ENCODE measurements at regions not wholly inside any gene's neighbourhood (a gene's known extent, or its start where the extent isn't known, plus 50 kb on each side); places are given as distances from the start of the nearest gene placed in this dataset.

- DNase-seq (ENCODE audit: low spot score) (no peak), ATAC-seq (ENCODE audit: low FRiP score) (no peak)
- TF ChIP-seq, protein P1, sequence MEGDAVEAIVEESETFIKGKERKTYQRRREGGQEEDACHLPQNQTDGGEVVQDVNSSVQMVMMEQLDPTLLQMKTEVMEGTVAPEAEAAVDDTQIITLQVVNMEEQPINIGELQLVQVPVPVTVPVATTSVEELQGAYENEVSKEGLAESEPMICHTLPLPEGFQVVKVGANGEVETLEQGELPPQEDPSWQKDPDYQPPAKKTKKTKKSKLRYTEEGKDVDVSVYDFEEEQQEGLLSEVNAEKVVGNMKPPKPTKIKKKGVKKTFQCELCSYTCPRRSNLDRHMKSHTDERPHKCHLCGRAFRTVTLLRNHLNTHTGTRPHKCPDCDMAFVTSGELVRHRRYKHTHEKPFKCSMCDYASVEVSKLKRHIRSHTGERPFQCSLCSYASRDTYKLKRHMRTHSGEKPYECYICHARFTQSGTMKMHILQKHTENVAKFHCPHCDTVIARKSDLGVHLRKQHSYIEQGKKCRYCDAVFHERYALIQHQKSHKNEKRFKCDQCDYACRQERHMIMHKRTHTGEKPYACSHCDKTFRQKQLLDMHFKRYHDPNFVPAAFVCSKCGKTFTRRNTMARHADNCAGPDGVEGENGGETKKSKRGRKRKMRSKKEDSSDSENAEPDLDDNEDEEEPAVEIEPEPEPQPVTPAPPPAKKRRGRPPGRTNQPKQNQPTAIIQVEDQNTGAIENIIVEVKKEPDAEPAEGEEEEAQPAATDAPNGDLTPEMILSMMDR (IDR thresholded peaks at IDR 0.05) = no peak
Observed at GRCh38 chr6:14983599-14984518, 262.0 kb upstream of the JARID2 start.

DNA sequence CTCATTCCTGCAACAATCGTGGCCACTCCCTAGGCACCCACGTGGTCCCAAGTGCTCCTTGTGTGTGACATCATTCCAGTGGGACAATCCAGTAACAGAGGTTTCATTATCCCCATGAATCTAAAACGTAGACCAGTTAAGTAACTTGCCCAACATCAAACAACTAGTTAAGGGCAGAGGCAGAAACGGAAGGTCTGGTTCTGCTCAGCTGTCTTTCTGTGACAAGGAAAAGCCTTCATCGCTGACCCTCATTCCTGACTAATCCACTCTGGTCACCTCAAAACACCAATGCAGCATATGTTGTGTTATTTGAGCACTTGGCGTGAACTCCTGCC lies 261.4 kb upstream of the JARID2 start:
- ATAC-seq (ENCODE audit: low FRiP score) (no peak), DNase-seq (ENCODE audit: low spot score) (no peak)
- TF ChIP-seq, protein P1 (IDR thresholded peaks at IDR 0.05) = no peak

DNA sequence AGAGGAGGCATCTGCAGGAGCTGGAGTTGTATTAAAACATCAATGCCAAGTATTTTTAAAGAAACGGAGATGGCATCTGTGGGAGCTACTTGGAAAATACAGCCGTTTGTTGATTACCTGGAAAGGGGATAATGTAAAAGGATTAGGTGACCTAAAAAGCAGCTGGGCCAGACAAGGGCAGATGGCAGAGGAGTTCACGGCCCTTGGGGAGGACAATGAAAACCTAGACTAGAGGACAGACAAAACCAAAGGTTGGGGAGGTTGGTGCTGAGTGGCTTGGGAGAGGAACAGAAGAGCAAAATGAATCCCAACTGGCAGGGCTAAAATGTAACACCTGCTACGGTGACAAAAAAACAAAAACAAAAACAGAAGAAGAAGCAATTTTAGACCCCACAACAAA lies 260.5 kb upstream of the JARID2 start:
- ATAC-seq (ENCODE audit: low FRiP score) (no peak), DNase-seq (ENCODE audit: low spot score) (no peak)
- TF ChIP-seq, protein P1 (IDR thresholded peaks at IDR 0.05) = no peak

DNA sequence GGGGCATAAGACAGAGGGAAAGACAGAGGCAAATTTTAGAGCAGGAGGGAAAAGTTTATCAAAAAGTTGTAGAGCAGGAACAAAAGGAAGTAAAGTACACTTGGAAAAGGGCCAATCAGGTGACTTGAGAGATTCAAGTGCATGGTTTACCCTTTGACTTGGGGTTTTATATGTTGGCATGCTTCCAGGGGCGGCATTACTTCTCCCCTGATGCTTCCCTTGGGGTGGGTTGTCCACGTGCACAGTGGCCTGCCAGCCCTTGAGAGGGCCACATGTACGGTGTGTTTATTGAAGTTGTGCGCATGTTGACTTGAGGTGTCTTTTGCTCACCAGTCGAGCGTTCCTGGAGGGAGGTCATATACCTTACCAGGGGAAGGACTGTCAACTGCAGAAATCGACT lies 259.5 kb upstream of the JARID2 start:
- TF ChIP-seq, protein P1 (IDR thresholded peaks at IDR 0.05) = no peak
- ATAC-seq (ENCODE audit: low FRiP score) (no peak), DNase-seq (ENCODE audit: low spot score) (no peak)

GRCh38 chr6:14987490-14987889 lies 258.4 kb upstream of the JARID2 start:
- DNase-seq (ENCODE audit: low spot score) (no peak), ATAC-seq (ENCODE audit: low FRiP score) (no peak)
- TF ChIP-seq, protein P1 (IDR thresholded peaks at IDR 0.05) = no peak

- ATAC-seq (ENCODE audit: low FRiP score) = no peak
- no peak for DNase-seq (ENCODE audit: low spot score)
Observed at GRCh38 chr6:14992382-14992781, 253.5 kb upstream of the JARID2 start.

More at GRCh38 chr6:14992382-14992781, 253.5 kb upstream of the JARID2 start:
- TF ChIP-seq, protein P1 (IDR thresholded peaks at IDR 0.05) = no peak

Measured in omental fat pad (tissue), 3 donors.